Stimulated activated CD8-positive, alpha-beta memory T cell treated with anti-CD3 and anti-CD28 coated beads, Interleukin-15, amount 100 ng/mL, for 4 hours (primary cell): ENCODE measurements at regions not wholly inside any gene's neighbourhood (a gene's known extent, or its start where the extent isn't known, plus 50 kb on each side); places are given as distances from the start of the nearest gene placed in this dataset.
"Not testable (repeated sequence)": the region's sequence is repeated elsewhere in the genome, so short reads cannot be mapped to it uniquely, and the experiment has no call there.

Source experiments
- DNase-seq, 2 donors: peaks; one replicate each; pipeline ENCODE4 v3.0.0-alpha.2; 2020; ENCODE audit warnings: low read depth in 2 of 2

GRCh38 chr2:36302911-36303310, 52.7 kb upstream of the CRIM1 start:
- no peak for DNase-seq

GRCh38 chr2:36301843-36302242, 53.7 kb upstream of the CRIM1 start:
- DNase-seq, result no peak

GRCh38 chr2:36300697-36301096, 54.9 kb upstream of the CRIM1 start:
- DNase-seq, result no peak

- DNase-seq, result no peak
Observed at GRCh38 chr2:36296798-36297197, 58.8 kb upstream of the CRIM1 start.

- no peak for DNase-seq
Observed at GRCh38 chr2:36294316-36294721, 61.3 kb upstream of the CRIM1 start.

- DNase-seq, result no peak
Observed at GRCh38 chr2:36290306-36290856, 65.2 kb upstream of the CRIM1 start.

- no peak for DNase-seq
Observed at GRCh38 chr2:36289731-36290130, 65.8 kb upstream of the CRIM1 start.

- DNase-seq, result no peak
Observed at GRCh38 chr2:36287363-36288275, 68.0 kb upstream of the CRIM1 start.

- not testable (repeated sequence) for DNase-seq
Observed at GRCh38 chr2:36279506-36279905, 76.1 kb upstream of the CRIM1 start.

GRCh38 chr2:36277881-36278523, 77.6 kb upstream of the CRIM1 start:
- no peak for DNase-seq

- DNase-seq, result no peak
Observed at GRCh38 chr2:36277146-36277808, 78.3 kb upstream of the CRIM1 start.

GRCh38 chr2:36271266-36271665, 84.3 kb upstream of the CRIM1 start:
- no peak for DNase-seq

GRCh38 chr2:36270758-36271157, 84.8 kb upstream of the CRIM1 start:
- DNase-seq, result no peak

- no peak for DNase-seq
Observed at GRCh38 chr2:36267194-36267593, 88.4 kb upstream of the CRIM1 start.

- DNase-seq, result no peak
Observed at GRCh38 chr2:36266536-36267121, 88.9 kb upstream of the CRIM1 start.

GRCh38 chr2:36262581-36262980, 93.0 kb upstream of the CRIM1 start:
- no peak for DNase-seq

GRCh38 chr2:36255863-36256262, 99.7 kb upstream of the CRIM1 start:
- DNase-seq, result no peak

GRCh38 chr2:36253086-36253485, 102.5 kb upstream of the CRIM1 start:
- no peak for DNase-seq

GRCh38 chr2:36246320-36246990, 109.1 kb upstream of the CRIM1 start:
- DNase-seq, result no peak

- no peak for DNase-seq
Observed at GRCh38 chr2:36245651-36246050, 109.9 kb upstream of the CRIM1 start.

- DNase-seq, result no peak
Observed at GRCh38 chr2:36238106-36238505, 117.5 kb upstream of the CRIM1 start.
